Lower lobe of right lung (tissue), 2 donors: ENCODE measurements at regions not wholly inside any gene's neighbourhood (a gene's known extent, or its start where the extent isn't known, plus 50 kb on each side); places are given as distances from the start of the nearest gene placed in this dataset.
A peak's percentile ranks its signal among the peaks of the same experiment; 100 is the strongest.

Experiments used
- ATAC-seq, 2 donors: fragments of 200-7000 bp; cut with Tn5 transposase; one replicate each; pipeline ENCODE4 v1.9.1; 2020 to 2022; ENCODE audit warnings: mild to moderate bottlenecking in 2 of 2, moderate library complexity in 2 of 2
- DNase-seq: peaks from one replicate; pipeline ENCODE4 v3.0.0-alpha.2; 2020
- H3K27ac ChIP-seq: fragments of 200-600 bp; one replicate; pipeline ENCODE4 v1.8.0; 2022
- H3K27me3 ChIP-seq: fragments of 200-600 bp; one replicate; pipeline ENCODE4 v1.8.0; 2022; ENCODE audit warnings: low read depth
- H3K36me3 ChIP-seq: fragments of 200-600 bp; one replicate; pipeline ENCODE4 v1.8.0; 2022; ENCODE audit warnings: mild to moderate bottlenecking
- H3K4me1 ChIP-seq: fragments of 200-600 bp; one replicate; pipeline ENCODE4 v1.8.0; 2022
- H3K4me3 ChIP-seq: fragments of 200-600 bp; one replicate; pipeline ENCODE4 v1.8.0; 2022; ENCODE audit warnings: mild to moderate bottlenecking
- H3K9me3 ChIP-seq: fragments of 200-600 bp; one replicate; pipeline ENCODE4 v1.8.0; 2022
- CTCF ChIP-seq: fragments of 200-600 bp; IDR thresholded peaks from one replicate; pipeline ENCODE4 v1.8.0; 2022; ENCODE audit warnings: antibody characterized with exemption, mild to moderate bottlenecking
- intact Hi-C: fragments of 100-400 bp; cut with DNase I; formaldehyde crosslinking; loops from one replicate; pipeline ENCODE4 v1.11.0; 2022
- donor health status: DM: no; HTN: yes; CAD: no; lungs with severe emphysema.

GRCh38 chr5:145244251-145244650 lies 590.9 kb downstream of the PRELID2 start:
- Histone ChIP-seq H3K27me3 (no peaks in the 10 kb centered on the region), H3K4me1 (no peaks in the 10 kb centered on the region), H3K9me3 (no peaks in the 10 kb centered on the region), H3K36me3 (no peaks in the 10 kb centered on the region), H3K4me3 (no peak overlapping the region), H3K27ac (no peak overlapping the region)
- no peak for TF ChIP-seq CTCF
- DNase-seq (no peak), ATAC-seq (no peak)
- intact Hi-C loops: no loop called here

DNA sequence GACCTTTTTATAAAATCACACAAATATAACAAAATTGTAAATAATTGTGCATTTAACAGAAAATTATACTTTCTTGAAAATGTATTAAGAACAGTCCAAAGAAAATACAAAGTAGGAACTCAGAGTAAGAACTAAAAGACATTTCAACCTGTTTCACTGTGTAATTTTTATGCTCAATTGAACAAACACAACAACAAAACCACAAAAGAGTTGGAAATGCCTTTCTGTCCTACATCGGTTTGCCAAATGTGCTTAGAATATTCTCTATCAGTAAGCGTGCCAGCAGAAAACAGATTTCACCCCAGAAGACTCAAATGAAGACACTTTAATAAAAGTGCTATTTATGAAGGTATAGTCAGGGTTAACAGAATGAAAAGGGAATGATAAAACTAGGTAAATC lies 592.1 kb downstream of the PRELID2 start:
- no peak for TF ChIP-seq CTCF
- no peaks in the 10 kb centered on the region for H3K4me1 ChIP-seq
- intact Hi-C loops: no loop called here
- H3K27ac ChIP-seq: no peak overlapping the region
- H3K4me3 ChIP-seq: no peak overlapping the region
- no peak for DNase-seq
- no peaks in the 10 kb centered on the region for H3K36me3 ChIP-seq
- no peaks in the 10 kb centered on the region for H3K27me3 ChIP-seq
- H3K9me3 ChIP-seq: no peaks in the 10 kb centered on the region
- ATAC-seq: no peak

- no peak for TF ChIP-seq CTCF
- Histone ChIP-seq H3K9me3 (no peaks in the 10 kb centered on the region), H3K27me3 (no peaks in the 10 kb centered on the region), H3K27ac (no peak overlapping the region), H3K4me1 (no peaks in the 10 kb centered on the region), H3K36me3 (no peaks in the 10 kb centered on the region), H3K4me3 (no peak overlapping the region)
- DNase-seq (no peak), ATAC-seq (no peak)
- intact Hi-C loops: no loop called here
Measured at GRCh38 chr5:145242551-145242950, 592.6 kb downstream of the PRELID2 start.

DNA sequence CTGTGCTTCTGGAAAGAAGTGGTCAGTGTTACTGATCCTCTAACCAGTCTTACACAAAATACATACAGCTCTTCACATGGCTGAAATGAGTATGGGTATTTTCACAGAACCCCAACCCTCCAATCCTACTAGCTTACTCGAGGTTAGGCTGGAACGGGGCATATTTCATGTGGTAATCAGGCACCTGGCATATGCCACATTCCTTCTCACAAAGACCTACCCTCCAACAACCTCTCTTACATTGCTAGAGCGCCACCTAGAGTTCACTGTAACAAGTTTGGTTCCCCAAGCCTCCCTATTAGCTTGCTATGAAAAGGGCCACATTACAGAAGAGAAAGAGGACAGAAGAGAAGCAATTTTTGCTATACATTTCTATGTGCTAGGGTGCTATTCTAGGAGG lies 597.3 kb downstream of the PRELID2 start:
- no peak overlapping the region for H3K4me3 ChIP-seq
- no peaks in the 10 kb centered on the region for H3K36me3 ChIP-seq
- no peaks in the 10 kb centered on the region for H3K9me3 ChIP-seq
- DNase-seq (no peak), ATAC-seq (peak; percentile 51 to 62)
- intact Hi-C loops: no loop called here
- no peak overlapping the region for H3K27ac ChIP-seq
- TF ChIP-seq CTCF: peak; percentile 27
- H3K4me1 ChIP-seq: no peaks in the 10 kb centered on the region
- no peaks in the 10 kb centered on the region for H3K27me3 ChIP-seq

DNA sequence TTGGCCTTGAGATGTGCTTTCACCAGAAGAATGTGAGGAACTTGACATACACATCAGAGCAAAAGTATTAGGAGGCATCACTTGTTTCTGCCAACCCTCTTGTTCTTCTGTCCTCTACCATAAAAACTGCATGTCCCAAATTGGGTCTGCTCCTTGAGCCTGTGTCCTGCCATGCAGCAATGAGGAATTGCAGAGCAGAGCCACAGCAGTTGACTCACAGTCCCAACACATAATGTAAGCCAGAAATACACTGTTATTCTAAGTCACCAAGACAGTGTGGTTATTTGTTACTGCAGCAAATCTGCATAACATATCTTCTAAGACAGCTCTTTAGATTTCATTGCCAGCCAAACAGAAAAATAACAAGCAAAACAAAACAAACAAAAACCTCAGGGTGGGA lies 598.2 kb downstream of the PRELID2 start:
- no peaks in the 10 kb centered on the region for H3K9me3 ChIP-seq
- H3K36me3 ChIP-seq: no peaks in the 10 kb centered on the region
- no peaks in the 10 kb centered on the region for H3K27me3 ChIP-seq
- no peak overlapping the region for H3K4me3 ChIP-seq
- no peak for TF ChIP-seq CTCF
- DNase-seq: no peak
- no peak overlapping the region for H3K27ac ChIP-seq
- intact Hi-C loops: no loop called here
- H3K4me1 ChIP-seq: no peaks in the 10 kb centered on the region
- ATAC-seq: no peak

DNA sequence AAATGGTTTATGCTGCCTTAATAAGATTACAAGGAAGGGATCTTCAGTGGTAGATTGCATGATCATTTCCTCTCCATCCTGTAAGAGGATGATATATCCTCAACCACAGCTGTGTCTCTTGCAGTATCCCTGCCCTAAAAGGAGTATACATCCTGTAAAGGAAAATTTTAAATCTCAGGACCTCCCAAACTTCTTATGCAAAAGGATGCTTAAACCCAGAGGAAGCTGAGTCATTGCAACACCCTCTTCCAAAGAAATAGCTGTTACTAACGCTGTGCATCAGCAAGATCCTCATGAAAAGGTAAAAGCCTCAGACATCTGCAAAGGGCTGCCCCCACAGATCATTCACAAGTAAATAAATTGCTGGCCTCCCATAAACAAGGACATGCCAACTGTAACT lies 599.0 kb downstream of the PRELID2 start:
- no peaks in the 10 kb centered on the region for H3K4me1 ChIP-seq
- no peak overlapping the region for H3K4me3 ChIP-seq
- intact Hi-C loops: no loop called here
- H3K27me3 ChIP-seq: no peaks in the 10 kb centered on the region
- DNase-seq (no peak), ATAC-seq (no peak)
- no peak for TF ChIP-seq CTCF
- H3K36me3 ChIP-seq: no peaks in the 10 kb centered on the region
- H3K9me3 ChIP-seq: no peaks in the 10 kb centered on the region
- no peak overlapping the region for H3K27ac ChIP-seq
